ENCODE measurements at regions not wholly inside any gene's neighbourhood (a gene's known extent, or its start where the extent isn't known, plus 50 kb on each side); places are given as distances from the start of the nearest gene placed in this dataset.

GRCh38 chrX:46180258-46180687 is 364.9 kb downstream of the ZNF674 start:
- TF ChIP-seq CTCF (optimal IDR thresholded peaks at IDR 0.05 in 1 of 3, IDR thresholded peaks at IDR 0.05 in 1 of 3, conservative IDR thresholded peaks at IDR 0.05 in 1 of 3; ENCODE audit: extremely low read depth in 1 of 3, insufficient read depth in 2 of 3, low read length in 3 of 3) = no peak
- no peak for TF ChIP-seq EZH2 (IDR thresholded peaks at IDR 0.05; ENCODE audit: low read length)
